Mesendoderm (in vitro differentiated cells): ENCODE measurements at regions not wholly inside any gene's neighbourhood (a gene's known extent, or its start where the extent isn't known, plus 50 kb on each side); places are given as distances from the start of the nearest gene placed in this dataset.

Experiments used
- DNase-seq: peaks from one replicate; pipeline ENCODE4 v3.0.0; 2013
- H2AK5ac ChIP-seq: 2 replicates; pipeline ENCODE4 v1.6.1; 2013; ENCODE audit warnings: low read length, inconsistent platforms
- H2BK120ac ChIP-seq: 2 replicates; pipeline ENCODE4 v1.6.1; 2013; ENCODE audit warnings: low read depth, mild to moderate bottlenecking, low read length, moderate library complexity, mixed read lengths
- H2BK15ac ChIP-seq: replicated peaks from 2 replicates; pipeline ENCODE4 v1.6.1; 2013; ENCODE audit warnings: low read depth, mild to moderate bottlenecking, moderate library complexity
- H2BK5ac ChIP-seq: 2 replicates; pipeline ENCODE4 v1.6.1; 2013; ENCODE audit warnings: low read length, inconsistent platforms
- H3K18ac ChIP-seq: 2 replicates; pipeline ENCODE4 v1.6.1; 2013; ENCODE audit warnings: mild to moderate bottlenecking, low read length, mixed read lengths
- H3K23ac ChIP-seq: one replicate; pipeline ENCODE4 v1.6.1; 2013; ENCODE audit warnings: low read length
- H3K27ac ChIP-seq: 2 replicates; pipeline ENCODE4 v1.5.1; 2013; ENCODE audit warnings: low read depth, mild to moderate bottlenecking, inconsistent platforms, low read length, moderate library complexity
- H3K27me3 ChIP-seq: 2 replicates; pipeline ENCODE4 v1.6.1; 2013; ENCODE audit warnings: low read length, control low read depth, mild to moderate bottlenecking, inconsistent platforms; ENCODE audit not compliant: insufficient read depth, poor library complexity
- H3K36me3 ChIP-seq: 2 replicates; pipeline ENCODE4 v1.6.1; 2013; ENCODE audit warnings: low read length, inconsistent platforms; ENCODE audit not compliant: control insufficient read depth, insufficient read depth
- H3K4ac ChIP-seq: one replicate; pipeline ENCODE4 v1.6.1; 2013; ENCODE audit warnings: low read depth, mild to moderate bottlenecking, low read length, moderate library complexity
- H3K4me1 ChIP-seq: 2 replicates; pipeline ENCODE4 v1.6.1; 2013; ENCODE audit warnings: low read depth, low read length, inconsistent platforms; ENCODE audit not compliant: control insufficient read depth
- H3K4me2 ChIP-seq: 2 replicates; pipeline ENCODE4 v1.6.1; 2013; ENCODE audit warnings: low read length
- H3K4me3 ChIP-seq: 2 replicates; pipeline ENCODE4 v1.5.1; 2013; ENCODE audit warnings: mild to moderate bottlenecking, low read length
- H3K56ac ChIP-seq: one replicate; pipeline ENCODE4 v1.6.1; 2013; ENCODE audit warnings: low read length
- H3K79me1 ChIP-seq: 2 replicates; pipeline ENCODE4 v1.6.1; 2013; ENCODE audit warnings: low read length, inconsistent platforms
- H3K79me2 ChIP-seq: 2 replicates; pipeline ENCODE4 v1.6.1; 2013; ENCODE audit warnings: mild to moderate bottlenecking, low read length; ENCODE audit not compliant: control insufficient read depth, insufficient read depth
- H3K9ac ChIP-seq: 2 replicates; pipeline ENCODE4 v1.6.1; 2013; ENCODE audit warnings: low read length, inconsistent platforms
- H4K5ac ChIP-seq: one replicate; pipeline ENCODE4 v1.6.1; 2013; ENCODE audit warnings: low read length
- H4K8ac ChIP-seq: one replicate; pipeline ENCODE4 v1.6.1; 2013; ENCODE audit warnings: low read depth, mild to moderate bottlenecking, control low read depth, low read length, moderate library complexity
- WGBS: extraction: QIAGEN DNeasy Blood & Tissue Kit; methylation state at CpG from one replicate; pipeline ENCODE4 v1.1.7; 2013; ENCODE audit warnings: low lambda C conversion rate, missing lambda C conversion rate; ENCODE audit not compliant: insufficient coverage; ENCODE audit errors: extremely low coverage; 5-methylcytosine and 5-hydroxymethylcytosine counted together

- Histone ChIP-seq H2BK15ac (no peak overlapping the region), H3K4me1 (no peaks in the 10 kb centered on the region), H2BK120ac (no peak overlapping the region), H3K4me3 (no peak overlapping the region), H3K18ac (no peak overlapping the region), H3K79me1 (no peaks in the 10 kb centered on the region), H3K27ac (no peak overlapping the region), H3K4me2 (no peak overlapping the region), H3K56ac (no peak overlapping the region), H3K79me2 (no peaks in the 10 kb centered on the region), H4K8ac (no peak overlapping the region), H3K27me3 (no peaks in the 10 kb centered on the region), H4K5ac (no peak overlapping the region), H3K23ac (no peak overlapping the region), H3K36me3 (no peaks in the 10 kb centered on the region), H2AK5ac (no peak overlapping the region), H2BK5ac (no peak overlapping the region), H3K9ac (no peak overlapping the region), H3K4ac (no peak overlapping the region)
- DNase-seq: no peak
- WGBS: no CpG with 5 or more reads among the region's 35 CpGs
These were observed 107.4 kb downstream of the HMX1 start for GRCh38 chr4:8763966-8764901.

GRCh38 chr4:8762951-8763735 is 108.5 kb downstream of the HMX1 start:
- Histone ChIP-seq H3K27ac (no peak overlapping the region), H3K79me2 (no peaks in the 10 kb centered on the region)
- no peak for DNase-seq

GRCh38 chr4:8762356-8762755 is 109.3 kb downstream of the HMX1 start:
- no peak overlapping the region for H3K23ac ChIP-seq
- no peak overlapping the region for H2BK120ac ChIP-seq
- no peak overlapping the region for H4K5ac ChIP-seq
- no peak overlapping the region for H3K18ac ChIP-seq
- no peaks in the 10 kb centered on the region for H3K79me1 ChIP-seq
- H3K36me3 ChIP-seq: no peaks in the 10 kb centered on the region
- no peak overlapping the region for H4K8ac ChIP-seq
- H3K9ac ChIP-seq: no peak overlapping the region
- H3K56ac ChIP-seq: no peak overlapping the region
- no peak overlapping the region for H2BK5ac ChIP-seq
- no peak overlapping the region for H3K4ac ChIP-seq
- no peaks in the 10 kb centered on the region for H3K27me3 ChIP-seq
- H3K27ac ChIP-seq: no peak overlapping the region
- DNase-seq: no peak
- no peaks in the 10 kb centered on the region for H3K4me1 ChIP-seq
- no CpG with 5 or more reads among the region's 7 CpGs for WGBS
- no peak overlapping the region for H3K4me3 ChIP-seq
- H3K4me2 ChIP-seq: no peak overlapping the region
- H2AK5ac ChIP-seq: no peak overlapping the region
- H3K79me2 ChIP-seq: no peaks in the 10 kb centered on the region
- H2BK15ac ChIP-seq: no peak overlapping the region

More at GRCh38 chr4:8762951-8763735, 108.5 kb downstream of the HMX1 start:
- Histone ChIP-seq H3K4ac (no peak overlapping the region), H3K4me3 (no peak overlapping the region), H3K27me3 (no peaks in the 10 kb centered on the region), H2BK5ac (no peak overlapping the region), H3K36me3 (no peaks in the 10 kb centered on the region), H3K56ac (no peak overlapping the region), H2AK5ac (no peak overlapping the region), H3K4me1 (no peaks in the 10 kb centered on the region), H4K8ac (no peak overlapping the region), H3K18ac (no peak overlapping the region), H2BK120ac (no peak overlapping the region), H3K79me1 (no peaks in the 10 kb centered on the region), H3K9ac (no peak overlapping the region), H2BK15ac (no peak overlapping the region), H3K4me2 (no peak overlapping the region), H3K23ac (no peak overlapping the region), H4K5ac (no peak overlapping the region)
- no CpG with 5 or more reads among the region's 23 CpGs for WGBS

GRCh38 chr4:8761824-8762205 is 109.8 kb downstream of the HMX1 start:
- Histone ChIP-seq H3K18ac (no peak overlapping the region), H4K8ac (no peak overlapping the region), H3K4me3 (no peak overlapping the region), H2BK120ac (no peak overlapping the region), H3K23ac (no peak overlapping the region), H3K79me2 (no peaks in the 10 kb centered on the region), H3K27ac (no peak overlapping the region), H3K36me3 (no peaks in the 10 kb centered on the region), H2BK15ac (no peak overlapping the region), H2BK5ac (no peak overlapping the region), H2AK5ac (no peak overlapping the region), H3K4me2 (no peak overlapping the region), H3K56ac (no peak overlapping the region), H3K4ac (no peak overlapping the region), H3K4me1 (no peaks in the 10 kb centered on the region), H4K5ac (no peak overlapping the region), H3K79me1 (no peaks in the 10 kb centered on the region), H3K9ac (no peak overlapping the region), H3K27me3 (no peaks in the 10 kb centered on the region)
- WGBS: no CpG with 5 or more reads among the region's 11 CpGs
- no peak for DNase-seq

GRCh38 chr4:8761167-8761823 is 110.3 kb downstream of the HMX1 start:
- Histone ChIP-seq H3K56ac (no peak overlapping the region), H3K36me3 (no peaks in the 10 kb centered on the region), H2BK15ac (no peak overlapping the region), H4K5ac (no peak overlapping the region), H3K27me3 (no peaks in the 10 kb centered on the region), H3K79me2 (no peaks in the 10 kb centered on the region), H3K79me1 (no peaks in the 10 kb centered on the region), H3K4ac (no peak overlapping the region), H3K18ac (no peak overlapping the region), H2BK5ac (no peak overlapping the region), H3K23ac (no peak overlapping the region), H3K9ac (no peak overlapping the region), H2BK120ac (no peak overlapping the region), H3K27ac (no peak overlapping the region), H4K8ac (no peak overlapping the region), H3K4me1 (no peaks in the 10 kb centered on the region), H3K4me3 (no peak overlapping the region), H3K4me2 (no peak overlapping the region), H2AK5ac (no peak overlapping the region)
- no peak for DNase-seq
- WGBS: no CpG with 5 or more reads among the region's 17 CpGs
